HUDEP-2 (cell line): ENCODE measurements at regions not wholly inside any gene's neighbourhood (a gene's known extent, or its start where the extent isn't known, plus 50 kb on each side); places are given as distances from the start of the nearest gene placed in this dataset.
"Not testable (repeated sequence)": the region's sequence is repeated elsewhere in the genome, so short reads cannot be mapped to it uniquely, and the experiment has no call there.

Source experiments
- DNase-seq, 76 experiments: peaks; one replicate each; lab custom pipeline; 2025; ENCODE audit not compliant: unreplicated experiment in 76 of 76; lab: John Stamatoyannopoulos, UW

GRCh38 chr19:13712767-13713201 is 51.5 kb upstream of the MRI1 start:
- no peak for DNase-seq

- no peak for DNase-seq
Measured at GRCh38 chr19:13707915-13708314, 56.4 kb upstream of the MRI1 start.

- DNase-seq: no peak
Measured at GRCh38 chr19:13705928-13706447, 58.3 kb upstream of the MRI1 start.

- no peak for DNase-seq
Measured at GRCh38 chr19:13705201-13705600, 59.1 kb upstream of the MRI1 start.

- DNase-seq: no peak
Measured at GRCh38 chr19:13701624-13702023, 62.7 kb upstream of the MRI1 start.

GRCh38 chr19:13700621-13701020 is 63.7 kb upstream of the MRI1 start:
- DNase-seq: no peak

GRCh38 chr19:13699786-13700185 is 64.5 kb upstream of the MRI1 start:
- no peak for DNase-seq

- no peak for DNase-seq
Measured at GRCh38 chr19:13696839-13697238, 67.5 kb upstream of the MRI1 start.

GRCh38 chr19:13693889-13694288 is 70.4 kb upstream of the MRI1 start:
- DNase-seq: no peak

GRCh38 chr19:13691569-13692435 is 72.5 kb upstream of the MRI1 start:
- no peak for DNase-seq

GRCh38 chr19:13689085-13689484 is 75.2 kb upstream of the MRI1 start:
- peak in 20 of 76 experiments; percentile 6 to 60 (median 30) for DNase-seq

- DNase-seq: no peak
Measured at GRCh38 chr19:13684021-13684420, 80.3 kb upstream of the MRI1 start.

GRCh38 chr19:13681509-13681908 is 82.8 kb upstream of the MRI1 start:
- DNase-seq: no peak

- DNase-seq: not testable (repeated sequence)
Measured at GRCh38 chr19:13680708-13681360, 83.5 kb upstream of the MRI1 start.

GRCh38 chr19:13676967-13677366 is 87.4 kb upstream of the MRI1 start:
- DNase-seq: not testable (repeated sequence)

- DNase-seq: peak in 14 of 76 experiments; percentile 3 to 48 (median 15)
Measured at GRCh38 chr19:13672480-13673175, 91.7 kb upstream of the MRI1 start.

GRCh38 chr19:13670846-13671245 is 93.5 kb upstream of the MRI1 start:
- DNase-seq: no peak

- DNase-seq: no peak
Measured at GRCh38 chr19:13669780-13670355, 94.5 kb upstream of the MRI1 start.

GRCh38 chr19:13668964-13669363 is 95.4 kb upstream of the MRI1 start:
- no peak for DNase-seq

- no peak for DNase-seq
Measured at GRCh38 chr19:13666165-13666564, 98.2 kb upstream of the MRI1 start.
